Vagina (tissue), 2 donors: ENCODE measurements at regions not wholly inside any gene's neighbourhood (a gene's known extent, or its start where the extent isn't known, plus 50 kb on each side); places are given as distances from the start of the nearest gene placed in this dataset.

Source experiments
- DNase-seq, 2 donors: peaks; one replicate each; pipeline ENCODE4 v3.0.0-alpha.2; 2017; ENCODE audit errors: extremely low spot score in 2 of 2
- H3K27ac ChIP-seq: fragments of 200-600 bp; sonication (generic); one replicate; pipeline ENCODE4 v1.5.1; 2019
- H3K27me3 ChIP-seq: fragments of 200-600 bp; sonication (generic); one replicate; pipeline ENCODE4 v1.5.1; 2019
- H3K36me3 ChIP-seq, 2 donors: fragments of 200-600 bp; sonication (generic); one replicate each; pipeline ENCODE4 v1.5.1; 2017 to 2019
- H3K4me1 ChIP-seq: fragments of 200-600 bp; sonication (generic); one replicate; pipeline ENCODE4 v1.5.1; 2019
- H3K4me3 ChIP-seq, 2 donors: fragments of 200-600 bp; sonication (generic); 1 replicate in 1 of 2; 2 replicates in 1 of 2; pipeline ENCODE4 v1.5.1; 2016 to 2019
- H3K9me3 ChIP-seq: fragments of 200-600 bp; sonication (generic); one replicate; pipeline ENCODE4 v1.5.1; 2019
- CTCF ChIP-seq, 3 experiments: fragments of 450-650 bp in 2 of 3; fragments of 200-600 bp in 1 of 3; sonication (generic) in 1 of 3; IDR thresholded peaks; one replicate each; pipeline ENCODE4 v1.5.1; 2017 to 2019; ENCODE audit warnings: antibody characterized with exemption in 3 of 3, mild to moderate bottlenecking in 2 of 3, moderate library complexity in 2 of 3
- POLR2A ChIP-seq, 2 donors: fragments of 450-650 bp; IDR thresholded peaks; one replicate each; pipeline ENCODE4 v1.6.1; 2017; ENCODE audit warnings: antibody characterized with exemption in 2 of 2, mild to moderate bottlenecking in 2 of 2, moderate library complexity in 2 of 2
- POLR2AphosphoS5 ChIP-seq, 2 donors: sonication (generic); formaldehyde crosslinking; IDR thresholded peaks; one replicate each; pipeline ENCODE4 v1.9.0; 2017; ENCODE audit warnings: antibody characterized with exemption in 2 of 2, mild to moderate bottlenecking in 2 of 2, low read depth in 1 of 2; ENCODE audit not compliant: insufficient read depth in 1 of 2
- intact Hi-C: fragments of 100-400 bp; cut with DNase I; formaldehyde crosslinking; loops from one replicate; pipeline ENCODE4 v1.15.1; 2023

- Histone ChIP-seq H3K9me3 (no peaks in the 10 kb centered on the region), H3K27me3 (no peaks in the 10 kb centered on the region), H3K4me1 (peaks cover 12% of the 10 kb centered on the region), H3K4me3 (no peak overlapping the region), H3K36me3 (no peaks in the 10 kb centered on the region), H3K27ac (no peak overlapping the region)
- no peak for TF ChIP-seq CTCF (IDR thresholded peaks at IDR 0.05)
- TF ChIP-seq POLR2AphosphoS5 (IDR thresholded peaks at IDR 0.05; ENCODE audit: insufficient read depth in 1 of 2, low read depth in 1 of 2), result no peak
- TF ChIP-seq POLR2A (IDR thresholded peaks at IDR 0.05), result no peak
- no peak for DNase-seq
- intact Hi-C loops, result no loop called here
These were observed 50.4 kb upstream of the ENPP7 start for GRCh38 chr17:79680318-79680695.

- Histone ChIP-seq H3K36me3 (no peaks in the 10 kb centered on the region), H3K4me1 (peaks cover 12% of the 10 kb centered on the region), H3K27me3 (no peaks in the 10 kb centered on the region), H3K4me3 (no peak overlapping the region), H3K27ac (no peak overlapping the region), H3K9me3 (no peaks in the 10 kb centered on the region)
- intact Hi-C loops, result no loop called here
- DNase-seq, result no peak
- TF ChIP-seq POLR2AphosphoS5 (IDR thresholded peaks at IDR 0.05; ENCODE audit: insufficient read depth in 1 of 2, low read depth in 1 of 2) (no peak), CTCF (IDR thresholded peaks at IDR 0.05) (no peak), POLR2A (IDR thresholded peaks at IDR 0.05) (no peak)
These were observed 51.0 kb upstream of the ENPP7 start for GRCh38 chr17:79679631-79680317.

GRCh38 chr17:79678736-79679255, 51.9 kb upstream of the ENPP7 start:
- H3K4me3 ChIP-seq, result no peak overlapping the region

GRCh38 chr17:79678091-79678735, 52.5 kb upstream of the ENPP7 start:
- no peaks in the 10 kb centered on the region for H3K36me3 ChIP-seq
- TF ChIP-seq CTCF (IDR thresholded peaks at IDR 0.05) (no peak), POLR2A (IDR thresholded peaks at IDR 0.05) (no peak), POLR2AphosphoS5 (IDR thresholded peaks at IDR 0.05; ENCODE audit: insufficient read depth in 1 of 2, low read depth in 1 of 2) (no peak)
- H3K4me1 ChIP-seq, result peaks cover 2% of the 10 kb centered on the region
- H3K4me3 ChIP-seq, result no peak overlapping the region
- DNase-seq, result no peak
- no peaks in the 10 kb centered on the region for H3K9me3 ChIP-seq
- no peaks in the 10 kb centered on the region for H3K27me3 ChIP-seq
- H3K27ac ChIP-seq, result no peak overlapping the region
- intact Hi-C loops, result no loop called here

More at GRCh38 chr17:79678736-79679255, 51.9 kb upstream of the ENPP7 start:
- Histone ChIP-seq H3K9me3 (no peaks in the 10 kb centered on the region), H3K27me3 (no peaks in the 10 kb centered on the region), H3K27ac (no peak overlapping the region), H3K4me1 (peaks cover 8% of the 10 kb centered on the region), H3K36me3 (no peaks in the 10 kb centered on the region)
- TF ChIP-seq POLR2AphosphoS5 (IDR thresholded peaks at IDR 0.05; ENCODE audit: insufficient read depth in 1 of 2, low read depth in 1 of 2) (no peak), CTCF (IDR thresholded peaks at IDR 0.05) (no peak), POLR2A (IDR thresholded peaks at IDR 0.05) (no peak)
- no peak for DNase-seq
- intact Hi-C loops, result no loop called here

- TF ChIP-seq POLR2AphosphoS5 (IDR thresholded peaks at IDR 0.05; ENCODE audit: insufficient read depth in 1 of 2, low read depth in 1 of 2), result no peak
- intact Hi-C loops, result no loop called here
- Histone ChIP-seq H3K27me3 (no peaks in the 10 kb centered on the region), H3K4me3 (no peak overlapping the region), H3K4me1 (no peaks in the 10 kb centered on the region), H3K36me3 (no peaks in the 10 kb centered on the region), H3K9me3 (no peaks in the 10 kb centered on the region), H3K27ac (no peak overlapping the region)
- no peak for DNase-seq
These were observed 53.1 kb upstream of the ENPP7 start for GRCh38 chr17:79677646-79678045.
